HG02798 (cell line): ENCODE measurements at regions not wholly inside any gene's neighbourhood (a gene's known extent, or its start where the extent isn't known, plus 50 kb on each side); places are given as distances from the start of the nearest gene placed in this dataset.

Experiments used
- ATAC-seq: cut with Tn5 transposase; IDR thresholded peaks from one replicate; pipeline ENCODE4 v1.9.1; 2021; ENCODE audit warnings: mild to moderate bottlenecking; ENCODE audit not compliant: unreplicated experiment, poor library complexity

DNA sequence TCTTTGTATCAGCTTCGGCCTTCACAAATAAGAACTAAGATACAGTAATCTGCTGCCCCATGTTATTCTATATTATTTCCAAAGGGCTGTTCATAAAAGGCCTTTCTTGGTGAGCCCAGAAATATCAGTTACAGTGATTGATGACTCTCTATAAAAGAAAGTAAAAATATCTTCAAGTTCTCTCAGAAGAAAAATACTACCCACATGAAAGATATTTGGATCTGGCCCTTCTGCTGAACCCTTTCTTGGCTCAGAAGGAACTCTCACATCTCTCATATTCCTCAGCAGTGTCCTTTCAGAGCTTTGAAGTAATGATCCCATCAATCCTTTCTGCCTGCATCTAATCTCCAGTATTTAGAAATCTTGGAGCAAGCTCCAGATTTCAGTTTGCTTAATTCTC is 76.3 kb upstream of the SLITRK1 start:
- no peak for ATAC-seq

DNA sequence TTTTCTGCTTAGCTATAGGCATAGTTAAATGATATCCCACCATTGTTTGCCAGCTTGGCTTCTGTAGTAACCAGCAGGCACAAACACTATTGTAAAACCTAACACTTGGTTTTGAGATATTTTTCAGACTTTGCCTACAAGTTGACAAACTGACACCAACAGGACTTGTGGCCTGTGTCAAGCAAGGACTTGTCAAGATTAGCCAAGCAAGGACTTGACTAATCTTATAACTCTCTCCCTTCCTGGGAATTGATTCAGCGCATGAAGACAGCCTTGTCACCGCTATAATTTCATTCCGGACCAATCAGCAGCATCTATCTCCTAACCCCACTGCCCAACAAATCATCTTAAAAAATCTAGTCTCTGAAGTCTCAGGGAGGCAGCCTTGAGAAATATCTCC is 72.7 kb upstream of the SLITRK1 start:
- ATAC-seq, result no peak

DNA sequence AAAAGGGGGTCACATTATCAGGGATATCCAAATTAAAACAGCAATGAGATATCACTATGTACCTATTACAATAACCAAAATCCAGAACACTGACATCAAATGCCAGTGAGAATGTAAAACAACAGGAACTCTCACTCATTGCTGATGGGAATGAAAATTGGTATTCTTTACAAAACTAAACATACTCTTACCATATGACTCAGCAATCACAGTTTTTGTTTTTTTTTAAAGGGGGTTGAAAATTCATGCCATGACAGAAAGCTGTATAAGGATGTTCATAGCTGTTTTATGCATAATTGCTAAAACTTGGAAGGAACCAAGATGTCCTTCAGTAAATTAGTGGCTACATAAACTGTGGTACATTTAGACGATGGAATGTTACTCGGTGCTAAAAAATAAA is 71.6 kb upstream of the SLITRK1 start:
- ATAC-seq, result no peak

DNA sequence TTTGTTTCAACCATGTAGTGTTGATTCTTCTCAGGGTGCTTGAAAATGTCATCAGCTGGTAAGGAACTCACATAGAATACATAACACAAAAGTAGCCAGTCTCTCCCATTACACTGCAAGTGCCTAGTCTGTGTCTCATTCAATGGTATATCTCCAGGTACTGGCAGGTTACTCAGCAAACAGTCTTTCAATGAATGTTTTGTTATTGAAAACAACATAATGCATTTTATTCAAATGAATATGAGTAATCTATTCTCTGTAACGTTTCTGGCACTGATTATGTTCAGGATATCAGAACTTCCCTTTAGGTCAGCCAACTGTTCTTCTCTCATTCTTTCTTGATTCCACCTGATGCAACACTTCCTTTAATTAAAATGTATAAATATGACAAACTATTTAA is 68.0 kb upstream of the SLITRK1 start:
- no peak for ATAC-seq

DNA sequence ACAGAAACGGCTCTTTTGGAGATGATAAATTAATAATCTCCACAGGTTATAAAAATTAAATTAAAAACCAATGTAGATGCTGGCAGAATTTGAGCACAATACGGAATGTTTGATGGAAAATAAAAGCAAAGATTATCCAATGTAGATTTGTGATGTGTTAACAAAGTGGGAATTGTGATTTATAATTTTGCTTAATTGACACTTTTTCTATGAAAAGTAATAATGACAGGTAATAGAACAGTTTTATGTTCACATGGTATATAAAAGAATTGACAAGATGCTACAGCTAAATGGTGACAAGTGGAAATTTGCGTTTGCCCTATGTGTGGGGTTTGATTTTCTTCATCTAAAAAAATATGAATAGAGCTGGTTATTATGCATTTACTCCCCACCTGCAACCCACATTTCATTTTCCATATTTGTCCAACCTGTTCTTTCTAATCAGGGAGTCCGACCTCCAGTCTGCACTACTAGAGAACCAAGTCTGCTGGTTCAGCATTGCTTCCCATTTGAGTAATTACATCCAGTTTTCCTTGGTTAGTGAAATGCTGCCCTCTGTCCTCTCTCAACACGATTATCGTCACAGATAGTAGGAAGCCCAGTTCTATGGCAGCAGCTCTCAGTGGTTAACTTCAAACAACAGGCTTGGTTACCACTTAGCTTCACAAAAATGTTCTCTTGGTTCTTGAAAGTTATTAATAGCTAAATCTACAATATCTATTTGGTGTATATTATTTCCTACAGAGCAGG is 61.4 kb upstream of the SLITRK1 start:
- no peak for ATAC-seq

DNA sequence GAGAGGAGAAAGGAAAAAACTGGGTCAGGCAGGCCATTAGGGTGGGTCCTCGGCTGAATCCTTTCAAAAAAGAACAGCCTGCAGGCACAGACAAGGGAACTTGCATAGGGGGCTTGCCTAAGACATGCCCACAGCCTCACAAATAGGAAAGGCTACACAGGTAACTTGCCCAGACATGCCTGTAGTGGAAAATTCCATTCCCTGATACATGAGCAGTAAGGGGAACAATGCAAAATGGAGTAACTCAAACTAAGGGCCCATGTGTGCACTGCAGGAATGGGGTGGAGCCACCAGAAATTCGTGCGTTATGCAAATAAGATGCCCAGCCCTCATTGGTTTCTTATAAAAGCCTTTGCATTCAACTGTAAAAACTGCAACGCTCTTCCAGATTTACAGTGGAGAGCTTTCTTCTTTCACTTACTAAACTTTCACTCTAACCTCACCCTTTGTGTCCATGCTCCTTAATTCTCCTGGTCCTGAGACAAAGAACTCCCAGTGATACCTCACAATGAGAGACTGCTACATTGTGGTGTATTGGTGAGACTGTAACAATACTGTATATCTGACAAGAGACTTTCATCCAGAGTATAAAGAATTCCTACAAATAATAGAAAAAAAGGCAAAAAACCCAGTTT is 59.5 kb upstream of the SLITRK1 start:
- ATAC-seq, result no peak

DNA sequence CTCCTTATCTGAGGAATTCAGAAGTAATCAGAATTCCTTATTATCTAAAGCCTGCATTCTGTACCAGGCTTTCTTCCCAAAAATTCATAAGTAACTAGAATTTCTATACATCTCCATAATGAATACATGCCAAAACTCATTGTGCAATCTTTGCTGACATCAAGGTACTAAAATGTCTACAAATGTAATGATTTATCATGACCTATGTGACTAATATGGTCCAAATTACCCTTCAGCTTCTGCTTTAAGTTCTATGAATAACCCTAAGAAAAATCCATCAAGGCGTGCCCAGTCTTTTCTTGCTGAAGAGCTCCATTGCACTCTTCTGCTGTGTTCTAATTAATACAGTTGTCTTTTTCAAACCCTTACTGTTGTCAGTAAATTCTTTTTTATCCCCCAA is 58.5 kb upstream of the SLITRK1 start:
- ATAC-seq, result no peak

DNA sequence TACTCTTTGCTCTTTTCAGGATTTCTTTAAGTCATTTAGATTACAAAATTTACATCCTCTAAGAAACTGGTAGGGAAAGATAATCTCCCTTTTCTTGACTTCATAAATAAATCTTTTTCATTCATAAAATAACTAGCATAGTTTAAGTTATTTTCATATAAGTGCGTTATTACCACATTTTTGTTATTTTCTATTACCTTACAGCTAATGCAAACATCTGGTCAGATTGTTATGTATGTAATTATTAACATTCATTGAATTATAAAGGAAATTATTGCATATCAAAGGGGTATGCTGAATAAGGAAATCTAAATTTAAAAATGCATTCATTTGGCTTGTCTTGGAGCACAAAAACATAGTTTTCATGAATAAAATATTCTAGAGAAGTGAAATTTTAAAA is 55.3 kb upstream of the SLITRK1 start:
- no peak for ATAC-seq

DNA sequence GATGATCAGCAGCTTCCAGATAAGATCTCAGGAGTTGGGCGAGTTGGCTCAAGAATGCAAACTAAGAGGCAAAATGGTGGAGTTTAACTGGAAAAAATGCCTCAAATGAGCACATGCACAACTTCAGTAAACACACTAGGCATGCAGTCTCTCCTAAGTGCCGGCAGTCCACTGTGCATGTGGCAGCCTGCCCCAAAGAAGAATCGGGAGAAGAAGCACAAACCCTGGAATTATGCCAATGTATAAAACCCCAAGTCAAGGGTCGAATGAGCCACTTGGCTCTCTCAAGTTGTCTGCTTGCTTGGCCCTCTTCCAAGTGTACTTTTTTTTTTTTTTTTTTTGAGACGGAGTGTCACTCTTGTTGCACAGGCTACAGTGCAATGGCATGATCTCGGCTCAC is 53.3 kb upstream of the SLITRK1 start:
- no peak for ATAC-seq
